ENCODE measurements at regions not wholly inside any gene's neighbourhood (a gene's known extent, or its start where the extent isn't known, plus 50 kb on each side); places are given as distances from the start of the nearest gene placed in this dataset.

DNA sequence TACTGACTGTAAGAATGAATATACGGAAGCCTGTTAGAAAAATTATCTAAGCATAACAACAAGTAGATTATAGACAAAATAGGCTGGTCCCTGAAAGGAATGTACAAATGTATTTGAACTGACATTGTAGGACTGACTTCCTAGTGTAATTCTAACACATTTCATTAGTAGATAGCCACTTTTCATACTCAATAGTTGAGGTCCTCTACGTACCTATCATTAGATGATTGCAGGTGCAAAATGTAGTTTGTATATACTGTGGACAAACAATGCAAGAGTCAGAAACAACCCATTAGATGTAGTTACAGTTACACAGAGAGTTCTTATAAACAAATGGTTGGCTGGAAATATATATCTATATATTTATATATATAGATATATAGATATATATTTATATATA lies 402.3 kb upstream of the SLITRK6 start:
- TF ChIP-seq ZNF584 (CRISPR knock-in tag; IDR thresholded peaks at IDR 0.05; ENCODE audit: low read depth) = no peak
- TF ChIP-seq CTCF (IDR thresholded peaks at IDR 0.05 in 2 of 3, conservative IDR thresholded peaks at IDR 0.05 in 1 of 3; ENCODE audit: insufficient read depth in 2 of 3, low read depth in 1 of 3, low read length in 3 of 3) = no peak
- TF ChIP-seq ZNF224 (CRISPR knock-in tag; IDR thresholded peaks at IDR 0.05) = no peak
- TF ChIP-seq MTA2 (IDR thresholded peaks at IDR 0.05; ENCODE audit: low read depth) = no peak
- TF ChIP-seq OTX1 (CRISPR knock-in tag; IDR thresholded peaks at IDR 0.05) = no peak
- TF ChIP-seq ZFP36 (IDR thresholded peaks at IDR 0.05; ENCODE audit: low read depth, low read length, partially characterized antibody) = no peak
- no peak for TF ChIP-seq POLR2AphosphoS5 (IDR thresholded peaks at IDR 0.05; ENCODE audit: control insufficient read depth, insufficient read depth, low read depth, low read length)
- no peak for TF ChIP-seq POLR2A (conservative IDR thresholded peaks at IDR 0.05)
- TF ChIP-seq SNAPC5 (CRISPR knock-in tag; IDR thresholded peaks at IDR 0.05) = no peak
- no peak for TF ChIP-seq CEBPZ (IDR thresholded peaks at IDR 0.05; ENCODE audit: borderline replicate concordance, low read depth, low read length)
- no peak for TF ChIP-seq EZH2 (IDR thresholded peaks at IDR 0.05; ENCODE audit: borderline replicate concordance, low read depth, low read length)
- no peak for TF ChIP-seq FOXM1 (IDR thresholded peaks at IDR 0.05; ENCODE audit: low read depth)
- no peak for TF ChIP-seq FOXM1 (CRISPR knock-in tag; IDR thresholded peaks at IDR 0.05; ENCODE audit: low read depth)

Measured in K562 (cell line).